ENCODE measurements at regions not wholly inside any gene's neighbourhood (a gene's known extent, or its start where the extent isn't known, plus 50 kb on each side); places are given as distances from the start of the nearest gene placed in this dataset.
A peak's percentile ranks its signal among the peaks of the same experiment; 100 is the strongest.

GRCh38 chr13:90591260-90591926, 756.1 kb upstream of the MIR17HG start:
- no peak overlapping the region for H3K27ac ChIP-seq
- no peaks in the 10 kb centered on the region for H3K36me3 ChIP-seq
- Mint-ChIP-seq H3K9me3 (peaks cover 8% of the 10 kb centered on the region), H3K4me1 (no peaks in the 10 kb centered on the region), H3K27me3 (ENCODE audit: insufficient read depth, low read depth) (peaks cover 3% of the 10 kb centered on the region), H3K27ac (no peak overlapping the region), H3K36me3 (peaks cover 2% of the 10 kb centered on the region), H3K4me3 (no peak overlapping the region)
- no peaks in the 10 kb centered on the region for H4K20me1 ChIP-seq (ENCODE audit: low read depth)
- no peaks in the 10 kb centered on the region for H3K4me1 ChIP-seq
- H3K79me2 ChIP-seq (ENCODE audit: low read depth) = no peaks in the 10 kb centered on the region
- H3F3A ChIP-seq (ENCODE audit: low read depth) = no peaks in the 10 kb centered on the region
- no peak for DNase-seq (ENCODE audit: low spot score)
- H3K27me3 ChIP-seq = no peaks in the 10 kb centered on the region
- no peak overlapping the region for H3K4me2 ChIP-seq
- TF ChIP-seq EZH2 (IDR thresholded peaks at IDR 0.05) (no peak), EZH2phosphoT487 (IDR thresholded peaks at IDR 0.05) (no peak), CTCF (IDR thresholded peaks at IDR 0.05) (no peak)
- no peak overlapping the region for H3K4me3 ChIP-seq
- no peak overlapping the region for H3K9ac ChIP-seq
- no peaks in the 10 kb centered on the region for H3K9me3 ChIP-seq (ENCODE audit: low read depth)
- peak overlapping the region; percentile 65 for H2AFZ ChIP-seq (replicated peaks)

GRCh38 chr13:90591927-90592268, 755.6 kb upstream of the MIR17HG start:
- Mint-ChIP-seq H3K4me1 (no peaks in the 10 kb centered on the region), H3K36me3 (peaks cover 2% of the 10 kb centered on the region), H3K27me3 (ENCODE audit: insufficient read depth, low read depth) (peaks cover 3% of the 10 kb centered on the region), H3K9me3 (peaks cover 8% of the 10 kb centered on the region), H3K27ac (no peak overlapping the region), H3K4me3 (no peak overlapping the region)
- Histone ChIP-seq H3K4me3 (no peak overlapping the region), H3K36me3 (no peaks in the 10 kb centered on the region), H3K79me2 (ENCODE audit: low read depth) (no peaks in the 10 kb centered on the region), H4K20me1 (ENCODE audit: low read depth) (no peaks in the 10 kb centered on the region), H2AFZ (replicated peaks) (peak overlapping the region; percentile 65), H3F3A (ENCODE audit: low read depth) (no peaks in the 10 kb centered on the region), H3K4me1 (no peaks in the 10 kb centered on the region), H3K27me3 (no peaks in the 10 kb centered on the region), H3K4me2 (no peak overlapping the region), H3K9me3 (ENCODE audit: low read depth) (no peaks in the 10 kb centered on the region), H3K9ac (no peak overlapping the region), H3K27ac (no peak overlapping the region)
- TF ChIP-seq EZH2phosphoT487 (IDR thresholded peaks at IDR 0.05) (no peak), CTCF (IDR thresholded peaks at IDR 0.05) (no peak), EZH2 (IDR thresholded peaks at IDR 0.05) (no peak)
- DNase-seq (ENCODE audit: low spot score) = no peak

- Histone ChIP-seq H3K27me3 (no peaks in the 10 kb centered on the region), H2AFZ (replicated peaks) (no peak overlapping the region), H3K4me3 (no peak overlapping the region), H3F3A (ENCODE audit: low read depth) (no peaks in the 10 kb centered on the region), H3K27ac (no peak overlapping the region), H3K4me1 (no peaks in the 10 kb centered on the region), H3K36me3 (no peaks in the 10 kb centered on the region), H4K20me1 (ENCODE audit: low read depth) (no peaks in the 10 kb centered on the region), H3K9ac (no peak overlapping the region), H3K9me3 (ENCODE audit: low read depth) (no peaks in the 10 kb centered on the region), H3K4me2 (no peak overlapping the region), H3K79me2 (ENCODE audit: low read depth) (no peaks in the 10 kb centered on the region)
- no peak for DNase-seq (ENCODE audit: low spot score)
- Mint-ChIP-seq H3K4me1 (no peaks in the 10 kb centered on the region), H3K27ac (no peak overlapping the region), H3K27me3 (ENCODE audit: insufficient read depth, low read depth) (peaks cover 3% of the 10 kb centered on the region), H3K36me3 (peaks cover 2% of the 10 kb centered on the region), H3K4me3 (no peak overlapping the region), H3K9me3 (peaks cover 8% of the 10 kb centered on the region)
- TF ChIP-seq EZH2phosphoT487 (IDR thresholded peaks at IDR 0.05) (no peak), EZH2 (IDR thresholded peaks at IDR 0.05) (no peak), CTCF (IDR thresholded peaks at IDR 0.05) (no peak)
These were observed 754.5 kb upstream of the MIR17HG start for GRCh38 chr13:90592943-90593342.

Measured in neural progenitor cell (in vitro differentiated cells).